WTC11 (cell line): ENCODE measurements at regions not wholly inside any gene's neighbourhood (a gene's known extent, or its start where the extent isn't known, plus 50 kb on each side); places are given as distances from the start of the nearest gene placed in this dataset.
A peak's percentile ranks its signal among the peaks of the same experiment; 100 is the strongest.

Source experiments
- ATAC-seq: fragments of 200-7000 bp; cut with Tn5 transposase; 2 replicates; pipeline ENCODE4 v1.10.0; 2021; ENCODE audit warnings: mild to moderate bottlenecking, moderate library complexity
- CTCF ChIA-PET: fragments of 300-600 bp; sonication (Branson Sonifier 250); formaldehyde crosslinking; loops from one replicate; lab custom pipeline; 2021; ENCODE audit warnings: antibody characterized with exemption; lab: Charles Lee
- POLR2A ChIA-PET: fragments of 350-600 bp; sonication (Branson Sonifier 250); formaldehyde crosslinking; loops from one replicate; lab custom pipeline; 2021; ENCODE audit warnings: antibody characterized with exemption; lab: Charles Lee
- DNase-seq: peaks from one replicate; pipeline ENCODE4 v3.0.0; 2021; ENCODE audit warnings: low spot score
- H3K27ac Mint-ChIP-seq: 2 replicates; pipeline ENCODE4 v1.8.0; 2021; ENCODE audit warnings: mixed read lengths
- H3K27me3 Mint-ChIP-seq: 2 replicates; pipeline ENCODE4 v1.8.0; 2021; ENCODE audit warnings: low read depth, mild to moderate bottlenecking, moderate library complexity, mixed read lengths
- H3K36me3 Mint-ChIP-seq: 2 replicates; pipeline ENCODE4 v1.8.0; 2021; ENCODE audit warnings: mixed read lengths
- H3K4me1 Mint-ChIP-seq: 2 replicates; pipeline ENCODE4 v1.8.0; 2022; ENCODE audit warnings: mixed read lengths
- H3K4me3 Mint-ChIP-seq: 2 replicates; pipeline ENCODE4 v1.8.0; 2021; ENCODE audit warnings: mild to moderate bottlenecking, moderate library complexity, mixed read lengths
- H3K9me3 Mint-ChIP-seq: 2 replicates; pipeline ENCODE4 v1.8.0; 2021; ENCODE audit warnings: mixed read lengths
- AR ChIP-seq: fragments of 250-450 bp; sonication (Bioruptor Pico); IDR thresholded peaks from 2 replicates; pipeline ENCODE4 v1.9.0; 2021; ENCODE audit warnings: mild to moderate bottlenecking
- ATF1 ChIP-seq: sonication (generic); formaldehyde crosslinking; IDR thresholded peaks from 2 replicates; pipeline ENCODE4 v1.8.1; 2023; ENCODE audit warnings: mild to moderate bottlenecking, moderate library complexity, missing genetic modification reagents
- ATF3 ChIP-seq: sonication (generic); formaldehyde crosslinking; conservative IDR thresholded peaks from 2 replicates; pipeline ENCODE4 v1.8.1; 2022; ENCODE audit warnings: mild to moderate bottlenecking, missing genetic modification reagents
- CREM ChIP-seq: sonication (generic); formaldehyde crosslinking; IDR thresholded peaks from 2 replicates; pipeline ENCODE4 v1.8.1; 2022; ENCODE audit warnings: mild to moderate bottlenecking, missing genetic modification reagents, moderate library complexity
- ELF4 ChIP-seq: sonication (generic); formaldehyde crosslinking; IDR thresholded peaks from 2 replicates; pipeline ENCODE4 v1.8.1; 2022; ENCODE audit warnings: low read depth, mild to moderate bottlenecking, moderate library complexity, missing genetic modification reagents
- FOXP1 ChIP-seq: sonication (generic); formaldehyde crosslinking; IDR thresholded peaks from 2 replicates; pipeline ENCODE4 v1.8.0; 2022; ENCODE audit warnings: missing genetic modification reagents, mild to moderate bottlenecking, moderate library complexity, borderline replicate concordance
- IRF1 ChIP-seq: sonication (generic); formaldehyde crosslinking; IDR thresholded peaks from 2 replicates; pipeline ENCODE4 v1.8.0; 2023; ENCODE audit warnings: missing genetic modification reagents
- MXD4 ChIP-seq: fragments of 250-450 bp; sonication (Bioruptor Pico); IDR thresholded peaks from 2 replicates; pipeline ENCODE4 v1.8.0; 2021; ENCODE audit warnings: mild to moderate bottlenecking, moderate library complexity, borderline replicate concordance
- MYBL2 ChIP-seq: sonication (generic); formaldehyde crosslinking; IDR thresholded peaks from 2 replicates; pipeline ENCODE4 v1.8.1; 2023; ENCODE audit warnings: mild to moderate bottlenecking, moderate library complexity, missing genetic modification reagents
- PRDM15 ChIP-seq: sonication (generic); formaldehyde crosslinking; IDR thresholded peaks from 2 replicates; pipeline ENCODE4 v1.8.0; 2022; ENCODE audit warnings: missing genetic modification reagents
- SOX15 ChIP-seq: fragments of 250-450 bp; sonication (Bioruptor Pico); IDR thresholded peaks from 2 replicates; pipeline ENCODE4 v1.9.0; 2021; ENCODE audit warnings: mild to moderate bottlenecking
- TCF7 ChIP-seq: sonication (generic); formaldehyde crosslinking; IDR thresholded peaks from 2 replicates; pipeline ENCODE4 v1.8.0; 2022; ENCODE audit warnings: mild to moderate bottlenecking, low read depth, missing genetic modification reagents, moderate library complexity
- TEAD1 ChIP-seq: sonication (generic); formaldehyde crosslinking; IDR thresholded peaks from 2 replicates; pipeline ENCODE4 v1.8.0; 2022; ENCODE audit warnings: mild to moderate bottlenecking, missing genetic modification reagents
- ZNF121 ChIP-seq: sonication (generic); formaldehyde crosslinking; IDR thresholded peaks from 2 replicates; pipeline ENCODE4 v1.8.0; 2023; ENCODE audit warnings: missing genetic modification reagents
- ZNF138 ChIP-seq: sonication (generic); formaldehyde crosslinking; conservative IDR thresholded peaks from 2 replicates; pipeline ENCODE4 v1.8.1; 2022; ENCODE audit warnings: mild to moderate bottlenecking, moderate library complexity, missing genetic modification reagents
- ZNF281 ChIP-seq: sonication (generic); formaldehyde crosslinking; IDR thresholded peaks from 2 replicates; pipeline ENCODE4 v1.8.0; 2023; ENCODE audit warnings: mild to moderate bottlenecking, missing genetic modification reagents
- ZNF317 ChIP-seq: sonication (generic); formaldehyde crosslinking; IDR thresholded peaks from 2 replicates; pipeline ENCODE4 v1.8.1; 2023; ENCODE audit warnings: low read depth, mild to moderate bottlenecking, moderate library complexity, missing genetic modification reagents, borderline replicate concordance
- ZNF512 ChIP-seq: sonication (generic); formaldehyde crosslinking; IDR thresholded peaks from 2 replicates; pipeline ENCODE4 v1.8.1; 2022; ENCODE audit warnings: missing genetic modification reagents, borderline replicate concordance
- ZNF671 ChIP-seq: fragments of 250-450 bp; sonication (Bioruptor Pico); IDR thresholded peaks from 2 replicates; pipeline ENCODE4 v1.8.0; 2021; ENCODE audit warnings: mild to moderate bottlenecking

DNA sequence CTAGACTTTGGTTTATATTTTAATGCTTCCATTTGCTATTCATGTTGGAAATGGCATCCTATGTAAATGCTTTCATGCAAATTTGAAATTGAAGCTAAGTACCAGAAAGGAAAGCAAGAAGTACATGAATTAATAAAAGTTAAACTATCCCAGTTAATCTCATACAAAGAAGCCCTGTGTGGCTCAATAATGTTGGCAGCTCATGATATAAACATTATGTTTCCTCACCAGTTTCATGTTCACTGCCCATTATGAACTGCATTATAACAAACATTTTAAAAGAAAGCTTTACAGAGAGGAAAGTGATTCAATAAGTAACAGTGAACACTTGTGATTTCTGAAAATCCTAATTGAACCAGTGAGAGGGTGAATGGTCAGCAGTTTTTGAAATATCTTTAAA is 62.9 kb upstream of the ROBO2 start:
- Mint-ChIP-seq H3K36me3 (no peaks in the 10 kb centered on the region), H3K27me3 (no peaks in the 10 kb centered on the region), H3K27ac (0 out of 2 replicates have a peak overlapping the region, but pooled peaks have one; percentile 21), H3K9me3 (no peaks in the 10 kb centered on the region), H3K4me1 (peaks cover 12% of the 10 kb centered on the region), H3K4me3 (no peak overlapping the region)
- ATAC-seq: no peak
- no peak for DNase-seq
- CTCF ChIA-PET: no interaction called here
- POLR2A ChIA-PET: no interaction called here
- TF ChIP-seq ZNF317 (CRISPR knock-in tag) (no peak), MYBL2 (no peak), MXD4 (CRISPR knock-in tag) (no peak), ZNF512 (CRISPR knock-in tag) (no peak), CREM (CRISPR knock-in tag) (no peak), TCF7 (CRISPR knock-in tag) (no peak), ZNF671 (CRISPR knock-in tag) (no peak), ZNF281 (CRISPR knock-in tag) (no peak), ATF3 (no peak), ZNF138 (CRISPR knock-in tag) (no peak), ATF1 (CRISPR knock-in tag) (no peak), SOX15 (CRISPR knock-in tag) (no peak), AR (CRISPR knock-in tag) (no peak), TEAD1 (CRISPR knock-in tag) (no peak), FOXP1 (CRISPR knock-in tag) (no peak), ZNF121 (CRISPR knock-in tag) (no peak), PRDM15 (no peak), ELF4 (no peak), IRF1 (CRISPR knock-in tag) (no peak)
